GM12878 (cell line): ENCODE measurements at regions not wholly inside any gene's neighbourhood (a gene's known extent, or its start where the extent isn't known, plus 50 kb on each side); places are given as distances from the start of the nearest gene placed in this dataset.

Experiments used
- CEBPB ChIP-seq, 2 experiments: fragments of 150-350 bp in 1 of 2; IDR thresholded peaks; 2 replicates each; pipeline ENCODE4 v1.6.1; 2012 to 2014; ENCODE audit warnings: low read depth in 2 of 2, low read length in 2 of 2, borderline replicate concordance in 1 of 2, inconsistent platforms in 1 of 2
- POLR2A ChIP-seq: IDR thresholded peaks from 2 replicates; pipeline ENCODE4 v1.6.1; 2011; ENCODE audit warnings: low read depth, mild to moderate bottlenecking, low read length
- SMAD1 ChIP-seq: fragments of 450-650 bp; IDR thresholded peaks from 2 replicates; pipeline ENCODE4 v1.6.1; 2018; ENCODE audit warnings: mild to moderate bottlenecking, low read depth; ENCODE audit not compliant: partially characterized antibody
- ZZZ3 ChIP-seq: IDR thresholded peaks from 2 replicates; pipeline ENCODE4 v1.6.1; 2011; ENCODE audit warnings: low read depth; ENCODE audit not compliant: control insufficient read depth, insufficient read length
- TF ChIP-seq, protein P1 (sequence below), 3 experiments: IDR thresholded peaks in 2 of 3; conservative IDR thresholded peaks in 1 of 3; 2 replicates each; pipeline ENCODE4 v1.5.1; 2011; ENCODE audit warnings: low read depth in 3 of 3, low read length in 3 of 3, mild to moderate bottlenecking in 3 of 3, control low read depth in 2 of 3, moderate library complexity in 2 of 3, inconsistent platforms in 1 of 3, mixed read lengths in 1 of 3; ENCODE audit not compliant: control insufficient read depth in 2 of 3, insufficient read depth in 1 of 3; ENCODE audit errors: extremely low read depth in 1 of 3

DNA sequence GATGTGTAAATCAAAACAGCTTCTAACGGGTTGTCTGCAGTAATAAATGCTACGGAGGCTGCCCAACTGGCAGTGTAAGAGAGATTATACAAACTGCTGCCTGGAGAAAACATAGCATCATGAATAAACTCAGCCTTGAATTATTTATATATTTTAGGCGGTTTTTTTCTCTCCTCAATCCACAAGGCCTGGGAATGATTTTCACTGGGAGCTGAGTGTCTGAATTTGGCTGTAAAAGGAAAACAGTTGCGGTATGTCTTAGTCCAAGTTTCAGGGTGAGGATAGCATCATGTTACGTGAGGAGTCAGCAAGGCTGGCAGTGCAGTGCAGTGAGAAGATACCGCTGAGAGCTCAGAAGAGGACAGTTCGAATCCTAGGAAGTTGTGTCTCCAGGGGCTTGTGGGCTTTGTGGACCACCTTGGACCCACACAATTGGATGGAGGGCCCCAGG, 291.5 kb upstream of the BOD1L1 start:
- no peak for TF ChIP-seq ZZZ3
- TF ChIP-seq, protein P1, sequence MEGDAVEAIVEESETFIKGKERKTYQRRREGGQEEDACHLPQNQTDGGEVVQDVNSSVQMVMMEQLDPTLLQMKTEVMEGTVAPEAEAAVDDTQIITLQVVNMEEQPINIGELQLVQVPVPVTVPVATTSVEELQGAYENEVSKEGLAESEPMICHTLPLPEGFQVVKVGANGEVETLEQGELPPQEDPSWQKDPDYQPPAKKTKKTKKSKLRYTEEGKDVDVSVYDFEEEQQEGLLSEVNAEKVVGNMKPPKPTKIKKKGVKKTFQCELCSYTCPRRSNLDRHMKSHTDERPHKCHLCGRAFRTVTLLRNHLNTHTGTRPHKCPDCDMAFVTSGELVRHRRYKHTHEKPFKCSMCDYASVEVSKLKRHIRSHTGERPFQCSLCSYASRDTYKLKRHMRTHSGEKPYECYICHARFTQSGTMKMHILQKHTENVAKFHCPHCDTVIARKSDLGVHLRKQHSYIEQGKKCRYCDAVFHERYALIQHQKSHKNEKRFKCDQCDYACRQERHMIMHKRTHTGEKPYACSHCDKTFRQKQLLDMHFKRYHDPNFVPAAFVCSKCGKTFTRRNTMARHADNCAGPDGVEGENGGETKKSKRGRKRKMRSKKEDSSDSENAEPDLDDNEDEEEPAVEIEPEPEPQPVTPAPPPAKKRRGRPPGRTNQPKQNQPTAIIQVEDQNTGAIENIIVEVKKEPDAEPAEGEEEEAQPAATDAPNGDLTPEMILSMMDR (IDR thresholded peaks at IDR 0.05 in 2 of 3, conservative IDR thresholded peaks at IDR 0.05 in 1 of 3; ENCODE audit: control insufficient read depth in 2 of 3, extremely low read depth in 1 of 3, insufficient read depth in 1 of 3, low read depth in 3 of 3, low read length in 3 of 3) = no peak
- no peak for TF ChIP-seq CEBPB (IDR thresholded peaks at IDR 0.05; ENCODE audit: borderline replicate concordance in 1 of 2, low read depth in 2 of 2, low read length in 2 of 2)
- TF ChIP-seq POLR2A = no peak
- TF ChIP-seq SMAD1 = no peak
